SK-MEL-5 (cell line): ENCODE measurements at regions not wholly inside any gene's neighbourhood (a gene's known extent, or its start where the extent isn't known, plus 50 kb on each side); places are given as distances from the start of the nearest gene placed in this dataset.
"Not testable (repeated sequence)": the region's sequence is repeated elsewhere in the genome, so short reads cannot be mapped to it uniquely, and the experiment has no call there.

Source experiments
- DNase-seq: peaks from one replicate; pipeline ENCODE4 v3.0.0-alpha.2; 2016; ENCODE audit warnings: low read depth, low spot score
- in situ Hi-C: cut with HindIII; loops from 2 replicates; pipeline ENCODE4 v1.10.0; 2016; ENCODE audit warnings: low sequenced_read_pairs, high pct_unique_total_duplicates, low pct_unique_long_range_greater_than_20kb

- in situ Hi-C loops: no loop called here
- no peak for DNase-seq
These were observed 223.9 kb downstream of the SREK1 start for GRCh38 chr5:66367814-66368541.

GRCh38 chr5:66368811-66369210 is 224.7 kb downstream of the SREK1 start:
- no peak for DNase-seq

GRCh38 chr5:66377747-66378146 is 218.4 kb upstream of the MAST4 start:
- no peak for DNase-seq
- in situ Hi-C loops: no loop called here

More at GRCh38 chr5:66368811-66369210, 224.7 kb downstream of the SREK1 start:
- in situ Hi-C loops: no loop called here

GRCh38 chr5:66378407-66378806 is 217.8 kb upstream of the MAST4 start:
- no peak for DNase-seq
- in situ Hi-C loops: no loop called here

GRCh38 chr5:66382152-66382551 is 214.0 kb upstream of the MAST4 start:
- DNase-seq: no peak
- in situ Hi-C loops: no loop called here

GRCh38 chr5:66405145-66405544 is 191.0 kb upstream of the MAST4 start:
- in situ Hi-C loops, DNase-seq: not testable (repeated sequence)

GRCh38 chr5:66406761-66407336 is 189.3 kb upstream of the MAST4 start:
- in situ Hi-C loops: no loop called here
- DNase-seq: no peak

- in situ Hi-C loops: no loop called here
These were observed 188.4 kb upstream of the MAST4 start for GRCh38 chr5:66407765-66408164.

GRCh38 chr5:66408576-66408975 is 187.6 kb upstream of the MAST4 start:
- DNase-seq: no peak
- in situ Hi-C loops: no loop called here

More at GRCh38 chr5:66407765-66408164, 188.4 kb upstream of the MAST4 start:
- DNase-seq: no peak

GRCh38 chr5:66410122-66410521 is 186.1 kb upstream of the MAST4 start:
- in situ Hi-C loops: no loop called here
- no peak for DNase-seq

GRCh38 chr5:66411701-66412100 is 184.5 kb upstream of the MAST4 start:
- in situ Hi-C loops: no loop called here
- no peak for DNase-seq

- in situ Hi-C loops: no loop called here
- no peak for DNase-seq
These were observed 182.3 kb upstream of the MAST4 start for GRCh38 chr5:66413931-66414330.

GRCh38 chr5:66415208-66415607 is 181.0 kb upstream of the MAST4 start:
- in situ Hi-C loops: no loop called here
- DNase-seq: no peak

GRCh38 chr5:66416698-66417097 is 179.5 kb upstream of the MAST4 start:
- DNase-seq: no peak
- in situ Hi-C loops: no loop called here

- DNase-seq: no peak
- in situ Hi-C loops: no loop called here
These were observed 178.4 kb upstream of the MAST4 start for GRCh38 chr5:66417781-66418180.

- no peak for DNase-seq
- in situ Hi-C loops: no loop called here
These were observed 172.7 kb upstream of the MAST4 start for GRCh38 chr5:66423484-66423883.

- in situ Hi-C loops: no loop called here
- DNase-seq: no peak
These were observed 170.4 kb upstream of the MAST4 start for GRCh38 chr5:66425842-66426241.

GRCh38 chr5:66426259-66427138 is 169.7 kb upstream of the MAST4 start:
- in situ Hi-C loops: no loop called here
- no peak for DNase-seq

GRCh38 chr5:66427139-66427442 is 169.1 kb upstream of the MAST4 start:
- no peak for DNase-seq
- in situ Hi-C loops: no loop called here
